ENCODE measurements at regions not wholly inside any gene's neighbourhood (a gene's known extent, or its start where the extent isn't known, plus 50 kb on each side); places are given as distances from the start of the nearest gene placed in this dataset.
"Not testable (repeated sequence)": the region's sequence is repeated elsewhere in the genome, so short reads cannot be mapped to it uniquely, and the experiment has no call there.

- no peaks in the 10 kb centered on the region for H3K79me2 ChIP-seq (ENCODE audit: low read length)
- H3K4me1 ChIP-seq (ENCODE audit: low read length), result no peaks in the 10 kb centered on the region
- H3K36me3 ChIP-seq (ENCODE audit: insufficient read depth, low read length), result no peaks in the 10 kb centered on the region
- H3K9ac ChIP-seq (ENCODE audit: low read length), result no peak overlapping the region
- no peak overlapping the region for H3K4me2 ChIP-seq (ENCODE audit: low read depth, low read length, poor library complexity, severe bottlenecking)
- H3K27me3 ChIP-seq (ENCODE audit: low read length), result no peaks in the 10 kb centered on the region
- H3K27ac ChIP-seq (ENCODE audit: low read length), result no peak overlapping the region
- DNase-seq, result no peak
- no peak overlapping the region for H3K4me3 ChIP-seq (ENCODE audit: low read length)
- H2AFZ ChIP-seq (ENCODE audit: low read length), result no peak overlapping the region
- no peaks in the 10 kb centered on the region for H3K9me2 ChIP-seq (replicated peaks; ENCODE audit: insufficient read depth, low read length)
- no peaks in the 10 kb centered on the region for H4K20me1 ChIP-seq (ENCODE audit: insufficient read depth, low read depth, low read length)
- H3K9me3 ChIP-seq (ENCODE audit: low read length), result no peaks in the 10 kb centered on the region
These were observed 227.2 kb downstream of the COX18 start for GRCh38 chr4:72842323-72842722.

- not testable (repeated sequence) for H3K4me3 ChIP-seq (ENCODE audit: low read length); H3K4me2 ChIP-seq (ENCODE audit: low read depth, low read length, poor library complexity, severe bottlenecking); H4K20me1 ChIP-seq (ENCODE audit: insufficient read depth, low read depth, low read length)
These were observed 229.3 kb downstream of the COX18 start for GRCh38 chr4:72840166-72840565.

DNA sequence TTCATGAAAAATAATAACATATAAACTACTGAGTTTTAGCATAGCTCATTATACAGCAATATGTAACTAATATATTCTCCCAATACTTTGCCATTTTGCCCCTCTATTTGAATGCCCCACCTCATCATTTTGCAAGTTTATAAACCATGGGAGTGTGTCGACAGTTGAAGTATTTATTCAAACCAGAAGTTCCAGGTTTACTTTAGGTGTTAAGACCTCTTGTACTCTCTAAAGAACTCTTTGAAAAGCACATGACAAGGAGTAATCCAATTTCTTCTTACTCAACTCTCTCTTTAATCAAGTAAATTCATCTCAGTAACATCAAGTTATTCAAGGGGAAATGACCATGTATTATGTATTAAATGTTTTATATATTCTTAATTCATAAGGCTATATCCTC is 240.7 kb downstream of the COX18 start:
- no peak for DNase-seq
- Histone ChIP-seq H3K4me3 (ENCODE audit: low read length) (no peak overlapping the region), H3K27ac (ENCODE audit: low read length) (no peak overlapping the region), H3K79me2 (ENCODE audit: low read length) (no peaks in the 10 kb centered on the region), H4K20me1 (ENCODE audit: insufficient read depth, low read depth, low read length) (no peaks in the 10 kb centered on the region), H3K9ac (ENCODE audit: low read length) (no peak overlapping the region), H3K9me2 (replicated peaks; ENCODE audit: insufficient read depth, low read length) (no peaks in the 10 kb centered on the region; the same call in 1 of the 2 replicates), H3K36me3 (ENCODE audit: insufficient read depth, low read length) (no peaks in the 10 kb centered on the region), H3K4me1 (ENCODE audit: low read length) (no peaks in the 10 kb centered on the region), H3K4me2 (ENCODE audit: low read depth, low read length, poor library complexity, severe bottlenecking) (no peak overlapping the region), H3K9me3 (ENCODE audit: low read length) (no peaks in the 10 kb centered on the region), H2AFZ (ENCODE audit: low read length) (no peak overlapping the region), H3K27me3 (ENCODE audit: low read length) (no peaks in the 10 kb centered on the region)

More at GRCh38 chr4:72840166-72840565, 229.3 kb downstream of the COX18 start:
- not testable (repeated sequence) for H3K9me2 ChIP-seq (replicated peaks; ENCODE audit: insufficient read depth, low read length); H3K4me1 ChIP-seq (ENCODE audit: low read length); H2AFZ ChIP-seq (ENCODE audit: low read length); H3K9me3 ChIP-seq (ENCODE audit: low read length); H3K9ac ChIP-seq (ENCODE audit: low read length); H3K27me3 ChIP-seq (ENCODE audit: low read length); H3K36me3 ChIP-seq (ENCODE audit: insufficient read depth, low read length); H3K27ac ChIP-seq (ENCODE audit: low read length); DNase-seq; H3K79me2 ChIP-seq (ENCODE audit: low read length)

DNA sequence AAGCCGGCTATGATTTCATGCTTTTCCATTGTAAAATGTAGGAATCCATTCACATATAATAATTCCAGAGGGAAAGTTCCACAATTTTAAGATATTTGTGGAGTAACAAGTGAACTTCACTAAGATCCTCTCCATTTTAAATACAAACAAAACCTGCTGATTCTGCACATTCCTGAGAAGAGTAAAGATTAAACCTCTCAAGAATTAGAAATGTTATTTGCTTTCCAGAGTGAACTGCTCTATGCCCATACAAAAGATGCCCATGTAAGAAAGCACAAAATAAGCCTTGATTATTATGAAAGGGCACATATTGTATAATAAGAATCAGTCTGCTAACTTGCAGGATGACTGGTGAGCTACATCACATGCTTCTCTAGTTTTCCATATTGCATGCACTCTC is 241.5 kb downstream of the COX18 start:
- Histone ChIP-seq H3K27ac (ENCODE audit: low read length) (no peak overlapping the region), H3K27me3 (ENCODE audit: low read length) (no peaks in the 10 kb centered on the region), H3K4me2 (ENCODE audit: low read depth, low read length, poor library complexity, severe bottlenecking) (no peak overlapping the region), H3K4me1 (ENCODE audit: low read length) (no peaks in the 10 kb centered on the region), H3K9ac (ENCODE audit: low read length) (no peak overlapping the region), H3K9me2 (replicated peaks; ENCODE audit: insufficient read depth, low read length) (no peaks in the 10 kb centered on the region; the same call in 1 of the 2 replicates), H4K20me1 (ENCODE audit: insufficient read depth, low read depth, low read length) (no peaks in the 10 kb centered on the region), H3K4me3 (ENCODE audit: low read length) (no peak overlapping the region), H3K9me3 (ENCODE audit: low read length) (no peaks in the 10 kb centered on the region), H3K79me2 (ENCODE audit: low read length) (no peaks in the 10 kb centered on the region), H3K36me3 (ENCODE audit: insufficient read depth, low read length) (no peaks in the 10 kb centered on the region), H2AFZ (ENCODE audit: low read length) (no peak overlapping the region)
- no peak for DNase-seq

- Histone ChIP-seq H3K9me3 (ENCODE audit: low read length) (no peaks in the 10 kb centered on the region), H3K4me1 (ENCODE audit: low read length) (no peaks in the 10 kb centered on the region), H3K27me3 (ENCODE audit: low read length) (no peaks in the 10 kb centered on the region), H3K4me3 (ENCODE audit: low read length) (no peak overlapping the region), H3K9ac (ENCODE audit: low read length) (no peak overlapping the region), H3K79me2 (ENCODE audit: low read length) (no peaks in the 10 kb centered on the region), H3K4me2 (ENCODE audit: low read depth, low read length, poor library complexity, severe bottlenecking) (no peak overlapping the region), H3K9me2 (replicated peaks; ENCODE audit: insufficient read depth, low read length) (no peaks in the 10 kb centered on the region), H3K27ac (ENCODE audit: low read length) (no peak overlapping the region), H4K20me1 (ENCODE audit: insufficient read depth, low read depth, low read length) (no peaks in the 10 kb centered on the region), H2AFZ (ENCODE audit: low read length) (no peak overlapping the region), H3K36me3 (ENCODE audit: insufficient read depth, low read length) (no peaks in the 10 kb centered on the region)
- DNase-seq, result no peak
These were observed 249.4 kb downstream of the COX18 start for GRCh38 chr4:72820107-72820506.

GRCh38 chr4:72817012-72817411 is 248.0 kb upstream of the ADAMTS3 start:
- H3K27ac ChIP-seq (ENCODE audit: low read length), result no peak overlapping the region
- no peaks in the 10 kb centered on the region for H3K4me1 ChIP-seq (ENCODE audit: low read length)

DNA sequence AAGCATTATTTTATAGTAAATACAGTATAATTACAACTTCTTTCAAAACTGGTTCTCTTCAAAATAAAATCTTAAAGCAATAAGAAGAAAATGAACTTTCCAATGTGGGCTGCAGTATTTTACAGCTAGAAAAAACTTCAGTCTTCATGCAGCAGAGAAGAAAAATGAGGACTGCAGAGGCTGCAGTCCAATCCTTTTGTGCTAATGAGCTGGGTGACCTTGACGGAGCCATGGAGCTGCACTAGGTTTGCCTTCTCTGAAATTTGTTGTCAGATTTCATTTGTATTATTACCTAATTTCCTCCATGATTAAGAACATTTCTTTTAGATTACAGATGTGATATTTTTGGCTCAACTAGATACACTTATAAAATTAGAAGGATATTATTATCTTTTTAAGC is 245.2 kb upstream of the ADAMTS3 start:
- Histone ChIP-seq H3K79me2 (ENCODE audit: low read length) (no peaks in the 10 kb centered on the region), H3K9me3 (ENCODE audit: low read length) (no peaks in the 10 kb centered on the region), H3K9me2 (replicated peaks; ENCODE audit: insufficient read depth, low read length) (no peaks in the 10 kb centered on the region), H3K9ac (ENCODE audit: low read length) (no peak overlapping the region), H3K4me1 (ENCODE audit: low read length) (no peaks in the 10 kb centered on the region), H2AFZ (ENCODE audit: low read length) (no peak overlapping the region), H3K27ac (ENCODE audit: low read length) (no peak overlapping the region), H4K20me1 (ENCODE audit: insufficient read depth, low read depth, low read length) (no peaks in the 10 kb centered on the region), H3K27me3 (ENCODE audit: low read length) (no peaks in the 10 kb centered on the region), H3K36me3 (ENCODE audit: insufficient read depth, low read length) (no peaks in the 10 kb centered on the region), H3K4me3 (ENCODE audit: low read length) (no peak overlapping the region), H3K4me2 (ENCODE audit: low read depth, low read length, poor library complexity, severe bottlenecking) (no peak overlapping the region)
- no peak for DNase-seq

More at GRCh38 chr4:72817012-72817411, 248.0 kb upstream of the ADAMTS3 start:
- H3K79me2 ChIP-seq (ENCODE audit: low read length), result no peaks in the 10 kb centered on the region
- H3K9me3 ChIP-seq (ENCODE audit: low read length), result no peaks in the 10 kb centered on the region
- H3K4me2 ChIP-seq (ENCODE audit: low read depth, low read length, poor library complexity, severe bottlenecking), result no peak overlapping the region
- H3K4me3 ChIP-seq (ENCODE audit: low read length), result no peak overlapping the region
- DNase-seq, result no peak
- no peak overlapping the region for H3K9ac ChIP-seq (ENCODE audit: low read length)
- no peak overlapping the region for H2AFZ ChIP-seq (ENCODE audit: low read length)
- H3K9me2 ChIP-seq (replicated peaks; ENCODE audit: insufficient read depth, low read length), result no peaks in the 10 kb centered on the region
- no peaks in the 10 kb centered on the region for H3K27me3 ChIP-seq (ENCODE audit: low read length)
- no peaks in the 10 kb centered on the region for H4K20me1 ChIP-seq (ENCODE audit: insufficient read depth, low read depth, low read length)
- H3K36me3 ChIP-seq (ENCODE audit: insufficient read depth, low read length), result no peaks in the 10 kb centered on the region

DNA sequence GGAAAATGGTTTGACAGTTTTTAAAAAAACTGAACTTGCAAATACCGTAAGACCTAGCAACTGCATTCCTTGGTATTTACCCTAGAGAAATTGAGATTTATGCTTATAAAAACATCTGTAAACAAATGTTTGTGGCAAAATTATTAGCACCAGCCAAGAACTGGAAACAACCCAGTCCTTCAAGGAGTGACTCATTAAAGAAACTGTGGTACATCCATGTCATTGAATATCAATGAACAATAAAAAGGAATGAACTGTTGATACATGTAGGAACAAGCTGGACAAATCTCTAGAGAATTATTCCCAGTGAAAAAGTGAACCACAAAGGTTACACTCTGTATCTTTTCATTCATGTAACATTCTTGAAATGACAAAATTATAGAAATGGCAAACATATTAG is 240.2 kb upstream of the ADAMTS3 start:
- H3K36me3 ChIP-seq (ENCODE audit: insufficient read depth, low read length), result no peaks in the 10 kb centered on the region
- no peaks in the 10 kb centered on the region for H3K27me3 ChIP-seq (ENCODE audit: low read length)
- DNase-seq, result no peak
- H3K4me2 ChIP-seq (ENCODE audit: low read depth, low read length, poor library complexity, severe bottlenecking), result no peak overlapping the region
- H3K4me1 ChIP-seq (ENCODE audit: low read length), result no peaks in the 10 kb centered on the region
- H3K9ac ChIP-seq (ENCODE audit: low read length), result no peak overlapping the region
- H2AFZ ChIP-seq (ENCODE audit: low read length), result no peak overlapping the region
- no peaks in the 10 kb centered on the region for H3K9me2 ChIP-seq (replicated peaks; ENCODE audit: insufficient read depth, low read length)
- no peaks in the 10 kb centered on the region for H3K9me3 ChIP-seq (ENCODE audit: low read length)
- H3K4me3 ChIP-seq (ENCODE audit: low read length), result no peak overlapping the region
- H3K27ac ChIP-seq (ENCODE audit: low read length), result no peak overlapping the region
- H4K20me1 ChIP-seq (ENCODE audit: insufficient read depth, low read depth, low read length), result no peaks in the 10 kb centered on the region
- no peaks in the 10 kb centered on the region for H3K79me2 ChIP-seq (ENCODE audit: low read length)

- Histone ChIP-seq H3K27me3 (ENCODE audit: low read length) (no peaks in the 10 kb centered on the region), H4K20me1 (ENCODE audit: insufficient read depth, low read depth, low read length) (no peaks in the 10 kb centered on the region), H3K9me2 (replicated peaks; ENCODE audit: insufficient read depth, low read length) (no peaks in the 10 kb centered on the region), H3K4me3 (ENCODE audit: low read length) (no peak overlapping the region), H3K27ac (ENCODE audit: low read length) (no peak overlapping the region), H2AFZ (ENCODE audit: low read length) (no peak overlapping the region), H3K9me3 (ENCODE audit: low read length) (no peaks in the 10 kb centered on the region), H3K36me3 (ENCODE audit: insufficient read depth, low read length) (no peaks in the 10 kb centered on the region), H3K4me1 (ENCODE audit: low read length) (no peaks in the 10 kb centered on the region), H3K79me2 (ENCODE audit: low read length) (no peaks in the 10 kb centered on the region), H3K4me2 (ENCODE audit: low read depth, low read length, poor library complexity, severe bottlenecking) (no peak overlapping the region), H3K9ac (ENCODE audit: low read length) (no peak overlapping the region)
- no peak for DNase-seq
These were observed 236.3 kb upstream of the ADAMTS3 start for GRCh38 chr4:72805284-72805683.

Data from Karpas-422 (cell line).